Frontal cortex (tissue), 3 donors: ENCODE measurements at regions not wholly inside any gene's neighbourhood (a gene's known extent, or its start where the extent isn't known, plus 50 kb on each side); places are given as distances from the start of the nearest gene placed in this dataset.
"Not testable (repeated sequence)": the region's sequence is repeated elsewhere in the genome, so short reads cannot be mapped to it uniquely, and the experiment has no call there.

ENCODE experiments used
- DNase-seq, 2 donors: peaks; one replicate each; pipeline ENCODE4 v3.0.0; 2012; ENCODE audit warnings: low spot score in 2 of 2
- FAIRE-seq: peaks from 2 replicates; lab custom pipeline; 2012; peaks lifted over from hg19 to GRCh38; lab: Jason Lieb, UNC
- donor health status: control.
- donor health status: control.
- donor health status: control.

DNA sequence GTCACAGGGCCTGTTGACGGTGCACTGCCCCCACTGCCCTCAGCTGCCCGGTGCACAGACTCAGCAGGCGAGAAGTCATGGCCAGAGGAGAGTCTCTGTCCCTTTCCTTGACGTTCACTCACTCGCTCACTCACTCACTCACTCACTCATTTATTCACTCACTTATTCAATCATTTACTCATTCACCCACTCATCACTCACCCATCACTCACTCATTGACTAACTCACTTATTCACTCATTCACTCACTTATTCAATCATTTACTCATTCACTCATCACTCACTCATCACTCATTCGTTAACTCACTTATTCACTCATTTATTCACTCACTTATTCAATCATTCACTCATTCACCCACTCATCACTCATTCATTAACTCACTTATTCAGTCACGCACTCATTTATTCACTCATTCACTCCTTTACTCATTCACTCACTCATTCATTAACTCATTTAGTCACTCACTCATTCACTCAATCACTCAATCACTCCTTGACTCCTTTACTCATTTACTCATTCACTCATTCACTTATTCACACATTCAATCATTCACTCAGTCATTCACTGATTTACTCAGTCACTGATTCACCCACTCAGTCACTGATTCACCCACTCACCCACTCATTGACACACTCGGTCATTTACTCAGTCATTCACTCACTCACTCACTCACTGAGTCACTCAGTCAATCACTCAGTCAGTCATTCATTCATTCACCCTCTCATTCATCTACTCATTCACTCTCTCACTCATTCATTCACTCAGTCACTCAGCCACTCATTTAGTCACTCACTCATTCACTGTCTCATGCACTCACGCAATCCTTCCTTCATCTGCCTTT is 1193.5 kb downstream of the BRD1 start:
- no peak for FAIRE-seq
- no peak for DNase-seq

GRCh38 chr22:48632646-48633246 is 1194.9 kb downstream of the BRD1 start:
- FAIRE-seq, result no peak
- DNase-seq, result no peak

DNA sequence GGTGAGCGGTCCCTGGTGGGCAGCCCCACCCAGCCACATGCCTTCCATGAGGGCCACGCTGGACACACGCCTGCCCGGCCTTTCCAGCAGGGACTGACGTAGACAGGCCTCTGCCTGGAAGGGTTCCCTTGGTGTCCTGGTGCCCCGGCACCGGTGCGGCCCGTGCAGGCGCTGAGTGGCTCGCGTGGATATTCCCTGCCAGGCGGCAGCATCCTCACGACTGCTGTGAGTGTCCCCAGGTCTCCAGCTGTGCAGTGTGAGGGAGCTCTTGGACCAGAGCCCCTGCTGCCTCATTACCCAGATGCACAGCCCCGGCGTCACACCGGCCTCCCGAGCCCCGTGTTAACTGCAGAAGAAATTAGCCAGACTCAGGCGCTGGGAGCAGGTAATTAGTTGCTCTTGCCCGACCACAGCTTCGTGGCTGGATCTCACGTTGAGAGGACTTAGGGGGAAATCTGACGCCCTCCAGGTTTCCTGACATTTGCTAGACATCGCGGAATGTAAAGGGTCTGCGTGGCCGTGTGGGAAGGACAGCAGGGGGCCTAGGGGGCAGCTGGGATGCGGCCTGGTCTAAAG is 1196.3 kb downstream of the BRD1 start:
- DNase-seq, result no peak
- FAIRE-seq, result no peak

DNA sequence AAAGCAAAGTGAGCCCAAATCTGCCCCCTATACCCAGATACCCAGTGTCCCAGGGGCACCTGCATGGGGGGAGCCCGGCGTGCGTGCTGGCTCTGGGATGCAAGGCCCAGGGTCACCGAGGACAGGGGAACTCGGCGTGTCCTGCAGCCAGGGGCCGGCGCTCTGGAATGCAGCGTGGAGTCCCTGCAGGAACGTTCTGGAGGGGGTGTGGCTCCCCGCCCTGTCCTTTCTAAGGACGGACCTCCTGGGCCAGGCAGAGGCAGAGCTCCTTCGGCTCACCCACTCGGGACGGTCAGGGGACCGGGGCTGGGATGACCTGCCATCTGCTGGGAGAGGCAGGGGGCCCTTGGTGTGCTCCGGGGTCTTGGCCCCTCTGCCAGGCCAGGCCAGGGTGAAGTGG is 1196.8 kb downstream of the BRD1 start:
- DNase-seq (no peak), FAIRE-seq (no peak)

DNA sequence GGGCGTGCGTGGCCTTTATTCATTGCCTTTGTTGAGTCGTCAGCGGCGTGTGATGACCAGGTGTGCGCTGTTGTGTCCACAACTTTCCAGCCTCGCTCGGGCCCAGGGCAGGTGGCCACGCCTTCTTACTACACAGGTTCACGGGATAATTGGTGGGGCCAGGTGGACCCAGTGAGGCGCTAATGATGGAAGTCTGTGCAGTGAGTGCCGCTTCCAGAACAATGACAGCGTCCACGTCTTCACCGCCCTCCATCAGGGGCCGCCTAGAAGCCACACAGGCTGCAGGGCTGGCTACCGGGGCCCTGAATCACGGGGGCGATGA is 1197.3 kb downstream of the BRD1 start:
- FAIRE-seq, result no peak
- no peak for DNase-seq

DNA sequence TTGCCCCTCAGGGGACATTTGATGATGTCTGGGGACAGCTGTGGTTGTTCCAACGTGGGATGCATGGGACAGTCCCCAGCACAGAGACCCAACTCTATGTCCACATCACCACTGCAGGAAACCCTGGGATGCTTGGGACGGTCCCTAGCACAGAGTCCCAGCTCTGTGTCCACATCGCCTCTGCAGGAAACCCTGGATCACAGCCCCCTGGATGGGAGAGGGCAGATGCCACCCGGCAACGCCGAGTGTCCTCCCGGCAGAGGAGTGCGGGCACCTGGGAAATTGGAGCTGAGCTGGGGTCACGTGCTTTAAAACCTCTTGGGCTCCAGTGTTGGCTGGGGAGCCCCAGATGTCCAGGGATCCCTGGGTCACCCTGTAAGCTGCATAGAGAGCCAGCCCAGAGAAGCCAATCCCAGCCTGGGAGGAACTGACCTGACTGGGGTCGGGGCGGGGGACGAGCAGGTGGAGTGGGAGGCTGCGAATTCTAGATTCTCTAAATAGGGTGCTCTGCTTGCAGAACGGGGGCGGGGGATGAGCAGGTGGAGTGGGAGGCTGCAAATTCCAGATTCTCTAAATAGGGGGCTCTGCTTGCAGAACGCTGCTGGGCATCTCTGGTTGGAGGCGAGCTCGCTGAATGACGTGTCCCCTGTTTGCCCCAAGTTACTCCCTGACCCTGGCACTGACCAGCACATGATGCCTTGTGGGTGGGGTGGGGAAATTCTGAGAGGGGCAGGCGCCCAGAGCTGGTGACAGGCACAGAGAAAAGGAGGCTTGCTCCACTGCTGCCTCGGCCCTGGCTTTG is 1197.8 kb downstream of the BRD1 start:
- FAIRE-seq (no peak), DNase-seq (peak in 1 of 2 donors; percentile 58)

DNA sequence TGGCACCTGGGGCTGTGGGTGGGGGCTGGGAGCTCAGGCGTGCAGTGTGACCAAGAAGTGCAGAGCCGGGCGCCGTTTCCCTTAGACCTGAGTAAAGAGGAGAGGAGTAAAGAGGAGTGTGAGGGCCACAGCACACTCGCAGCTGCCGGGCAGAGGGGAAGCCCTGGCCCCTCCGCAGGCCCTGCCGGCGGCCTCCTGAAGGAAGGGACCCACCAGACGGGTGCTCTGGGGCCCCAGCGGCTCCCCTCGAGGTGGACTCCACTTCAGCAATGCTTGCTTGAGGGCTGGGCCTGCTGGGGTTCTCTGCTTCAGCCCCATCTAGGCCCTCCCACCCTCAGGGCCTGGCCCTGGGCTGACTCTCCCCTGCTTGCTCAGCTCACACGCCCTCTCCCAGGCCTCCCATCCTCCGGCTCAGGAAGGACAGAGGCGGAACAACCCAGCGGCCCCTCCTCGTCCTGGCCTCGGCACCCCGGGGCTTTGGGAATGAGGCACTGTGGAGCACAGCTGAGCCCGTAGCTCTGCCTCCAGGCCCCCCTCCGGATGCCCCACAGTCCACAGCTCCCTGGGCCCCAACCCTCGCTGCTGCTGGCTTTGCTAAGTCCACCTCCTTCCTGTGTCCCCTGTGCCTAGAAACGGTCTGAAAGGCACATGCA is 1198.7 kb downstream of the BRD1 start:
- no peak for FAIRE-seq
- no peak for DNase-seq

- no peak for FAIRE-seq
- no peak for DNase-seq
Observed at GRCh38 chr22:48627966-48628365, 1199.7 kb downstream of the BRD1 start.

- peak; percentile 66 to 75 for DNase-seq
- no peak for FAIRE-seq
Observed at GRCh38 chr22:48627203-48627602, 1200.5 kb downstream of the BRD1 start.

DNA sequence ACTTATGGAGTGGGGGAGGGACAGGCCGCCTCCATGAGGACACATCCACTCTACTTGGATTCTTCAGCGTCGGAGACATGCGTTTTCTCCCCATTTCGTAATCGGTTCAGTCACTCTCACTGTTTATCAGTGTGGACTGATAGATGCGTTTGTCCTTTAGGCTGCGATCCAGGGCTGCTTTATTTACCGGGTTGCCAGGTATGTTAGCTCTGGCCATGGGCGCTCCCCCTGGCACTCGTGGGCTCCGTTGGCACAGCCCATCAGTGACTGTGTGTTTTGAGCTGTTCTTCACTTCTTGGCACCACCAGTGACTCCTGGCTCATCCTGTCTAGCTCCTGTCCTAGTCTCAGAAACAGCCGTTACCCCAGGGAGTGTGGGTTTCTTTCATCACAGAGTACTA is 1203.3 kb downstream of the BRD1 start:
- no peak for DNase-seq
- no peak for FAIRE-seq

GRCh38 chr22:48622891-48623545 is 1204.7 kb downstream of the BRD1 start:
- FAIRE-seq, result no peak
- DNase-seq, result no peak

GRCh38 chr22:48621085-48621484 is 1206.6 kb downstream of the BRD1 start:
- FAIRE-seq, result no peak

GRCh38 chr22:48620460-48620859 is 1207.2 kb downstream of the BRD1 start:
- FAIRE-seq, DNase-seq: not testable (repeated sequence)

More at GRCh38 chr22:48621085-48621484, 1206.6 kb downstream of the BRD1 start:
- DNase-seq, result no peak

DNA sequence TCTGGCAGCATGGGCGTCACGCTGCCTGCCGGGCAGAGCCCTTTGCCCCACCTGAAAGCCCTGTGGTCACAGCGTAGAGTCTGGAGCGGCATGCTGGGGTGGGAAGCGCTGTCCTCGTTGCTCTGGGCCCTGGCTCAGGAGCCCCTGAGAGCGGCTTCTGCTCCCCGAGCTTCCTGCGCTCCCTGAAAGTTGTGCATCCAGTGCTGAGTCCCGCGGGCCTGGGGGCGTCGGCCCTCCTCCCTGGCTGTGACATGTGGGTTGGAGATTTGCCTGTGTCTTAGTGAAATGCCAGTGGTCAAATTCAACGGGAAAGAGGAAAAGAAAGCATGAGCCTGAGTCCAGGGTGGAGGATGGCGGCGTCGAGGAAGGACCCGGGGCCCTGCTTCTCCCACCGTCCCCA is 1208.0 kb downstream of the BRD1 start:
- FAIRE-seq (no peak), DNase-seq (no peak)

DNA sequence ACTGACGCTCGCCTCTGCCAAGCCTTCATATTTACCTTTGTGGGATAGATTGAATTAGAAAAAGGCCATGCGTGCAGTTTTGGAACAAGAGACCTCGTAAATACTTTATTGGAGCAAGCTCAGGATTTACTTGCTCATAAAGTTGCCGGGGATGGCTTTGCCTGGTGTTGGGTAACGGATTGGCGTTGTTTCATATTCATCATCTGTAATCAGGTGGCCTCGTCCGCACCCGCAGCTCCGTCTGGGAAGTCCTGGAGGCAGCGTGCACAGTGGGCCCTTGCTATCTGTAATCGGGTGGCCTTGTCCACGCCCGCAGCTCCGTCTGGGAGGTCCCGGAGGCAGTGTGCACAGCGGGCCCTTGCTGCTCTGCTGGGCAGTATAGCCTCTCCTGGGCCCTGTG is 1209.3 kb downstream of the BRD1 start:
- FAIRE-seq (no peak), DNase-seq (no peak)

DNA sequence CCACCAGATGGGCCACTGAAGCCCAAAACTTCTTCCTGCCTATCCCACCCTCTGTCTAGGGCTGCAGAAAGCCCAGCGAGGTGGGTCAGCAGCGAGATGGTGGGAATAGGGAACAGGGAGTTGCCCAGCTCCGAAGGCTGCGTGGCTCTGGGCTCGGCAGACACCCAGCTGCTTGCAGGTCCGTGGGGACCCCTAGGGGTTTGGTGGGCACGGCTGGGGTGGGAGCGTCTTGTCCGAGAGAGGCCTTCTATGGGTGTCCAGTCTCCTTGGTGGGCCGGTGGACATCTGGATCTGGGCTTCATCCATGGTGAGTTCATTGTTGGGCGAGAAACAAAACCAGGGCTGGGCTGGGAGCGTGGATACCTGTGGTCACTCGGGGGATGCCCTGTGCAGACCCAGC is 1211.0 kb downstream of the BRD1 start:
- FAIRE-seq, result no peak
- DNase-seq, result no peak

DNA sequence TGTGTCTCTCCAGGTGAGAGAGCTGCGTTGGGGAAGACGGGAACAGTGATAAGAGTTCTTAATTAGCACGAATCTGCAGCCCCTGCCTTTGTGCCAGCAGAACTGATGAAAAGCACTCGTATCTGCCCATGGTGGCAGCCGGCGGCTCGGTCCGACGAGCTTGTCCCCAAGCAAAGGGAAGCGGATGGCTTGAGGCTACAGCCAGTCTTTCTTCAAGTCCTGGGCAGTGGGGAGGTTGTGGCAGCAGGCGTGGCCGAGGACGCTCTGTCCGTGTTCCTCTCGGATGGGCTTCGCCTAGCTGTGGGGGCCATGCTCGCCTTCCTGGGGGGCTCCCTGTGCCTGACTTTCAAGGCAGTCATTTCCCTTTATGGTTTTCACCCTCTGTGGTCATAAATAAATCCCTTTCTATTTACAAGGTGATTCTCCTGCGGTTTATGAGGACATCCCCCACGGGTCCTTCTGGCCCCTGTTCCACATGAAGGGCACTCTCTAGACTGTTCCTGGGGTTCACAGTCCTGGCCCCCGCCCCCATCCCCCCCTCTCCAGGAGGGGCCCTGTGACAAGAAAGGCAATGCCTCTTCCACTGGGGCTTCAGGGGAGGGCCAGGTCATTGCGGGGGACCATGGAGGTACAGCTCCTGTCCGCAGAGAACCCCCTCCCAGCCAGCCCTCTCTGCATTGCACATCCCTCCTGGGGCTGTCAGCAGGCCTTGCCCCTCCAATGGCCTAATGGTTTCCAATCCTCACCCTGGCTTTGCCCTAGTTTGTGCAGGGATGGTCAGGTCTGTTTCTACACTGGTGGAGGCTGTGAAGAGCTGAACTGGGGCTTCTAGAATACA is 1212.3 kb downstream of the BRD1 start:
- DNase-seq (no peak), FAIRE-seq (no peak)

- DNase-seq (no peak), FAIRE-seq (no peak)
Observed at GRCh38 chr22:48613566-48614200, 1214.0 kb downstream of the BRD1 start.
